Left lung (tissue), 4 donors: ENCODE measurements at regions not wholly inside any gene's neighbourhood (a gene's known extent, or its start where the extent isn't known, plus 50 kb on each side); places are given as distances from the start of the nearest gene placed in this dataset.

ENCODE experiments used
- ATAC-seq: fragments of 200-7000 bp; cut with Tn5 transposase; one replicate; pipeline ENCODE4 v1.9.1; 2020; ENCODE audit warnings: moderate library complexity
- DNase-seq, 4 donors: peaks; one replicate each; pipeline ENCODE4 v3.0.0-alpha.2; 2013 to 2020
- H3K27ac ChIP-seq, 2 donors: fragments of 200-600 bp; sonication (generic) in 1 of 2; one replicate each; pipeline versions ENCODE4 v1.5.0 to v1.8.0; 2020 to 2021
- H3K27me3 ChIP-seq, 2 donors: fragments of 200-600 bp; sonication (generic) in 1 of 2; one replicate each; pipeline versions ENCODE4 v1.5.0 to v1.8.0; 2020 to 2021
- H3K36me3 ChIP-seq, 2 donors: fragments of 200-600 bp; sonication (generic) in 1 of 2; one replicate each; pipeline versions ENCODE4 v1.5.0 to v1.8.0; 2020 to 2021
- H3K4me1 ChIP-seq, 2 donors: fragments of 200-600 bp; one replicate each; pipeline ENCODE4 v1.8.0; 2021
- H3K4me3 ChIP-seq, 2 donors: fragments of 200-600 bp; sonication (generic) in 1 of 2; one replicate each; pipeline versions ENCODE4 v1.5.0 to v1.8.0; 2020 to 2021; ENCODE audit warnings: mild to moderate bottlenecking in 1 of 2
- H3K9me3 ChIP-seq, 2 donors: fragments of 200-600 bp; sonication (generic) in 1 of 2; one replicate each; pipeline versions ENCODE4 v1.5.0 to v1.8.0; 2020 to 2021
- intact Hi-C, 2 donors: fragments of 100-400 bp; cut with DNase I; formaldehyde crosslinking; loops; one replicate each; pipeline versions ENCODE4 v1.11.2 to v1.14.2; 2022
- TF ChIP-seq, protein P1 (sequence below), 2 donors: fragments of 200-600 bp; sonication (generic) in 1 of 2; IDR thresholded peaks; one replicate each; pipeline versions ENCODE4 v1.5.0 to v1.8.0; 2021; ENCODE audit warnings: antibody characterized with exemption in 2 of 2
- donor health status: DM: no; HTN: yes; CAD: no.
- donor health status: DM: no; HTN: no; CAD: no.

DNA sequence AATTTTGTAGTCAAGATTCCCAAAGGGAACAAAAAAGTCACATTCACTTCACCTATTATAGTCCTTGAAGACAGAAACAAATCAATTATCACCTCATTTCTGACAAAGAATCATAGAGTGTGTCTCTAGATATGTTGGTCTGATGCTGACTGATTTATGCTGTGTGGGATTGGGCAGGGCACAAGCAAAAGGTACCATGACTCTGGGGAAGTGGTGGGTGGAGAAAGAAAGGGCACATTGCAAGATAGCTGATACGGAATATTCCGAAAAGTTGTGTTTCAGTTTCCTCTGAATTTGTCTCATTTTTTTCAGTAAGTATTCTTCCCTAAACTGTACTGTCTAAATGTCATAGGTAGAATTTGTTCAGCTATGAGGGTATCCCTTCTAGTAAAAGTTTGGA is 268.0 kb downstream of the MREG start:
- Histone ChIP-seq H3K4me3 (no peak overlapping the region), H3K27me3 (no peaks in the 10 kb centered on the region), H3K4me1 (peaks cover 28 to 41% of the 10 kb centered on the region in 2 donors), H3K27ac (no peak overlapping the region), H3K9me3 (no peaks in the 10 kb centered on the region), H3K36me3 (no peaks in the 10 kb centered on the region)
- TF ChIP-seq, protein P1, sequence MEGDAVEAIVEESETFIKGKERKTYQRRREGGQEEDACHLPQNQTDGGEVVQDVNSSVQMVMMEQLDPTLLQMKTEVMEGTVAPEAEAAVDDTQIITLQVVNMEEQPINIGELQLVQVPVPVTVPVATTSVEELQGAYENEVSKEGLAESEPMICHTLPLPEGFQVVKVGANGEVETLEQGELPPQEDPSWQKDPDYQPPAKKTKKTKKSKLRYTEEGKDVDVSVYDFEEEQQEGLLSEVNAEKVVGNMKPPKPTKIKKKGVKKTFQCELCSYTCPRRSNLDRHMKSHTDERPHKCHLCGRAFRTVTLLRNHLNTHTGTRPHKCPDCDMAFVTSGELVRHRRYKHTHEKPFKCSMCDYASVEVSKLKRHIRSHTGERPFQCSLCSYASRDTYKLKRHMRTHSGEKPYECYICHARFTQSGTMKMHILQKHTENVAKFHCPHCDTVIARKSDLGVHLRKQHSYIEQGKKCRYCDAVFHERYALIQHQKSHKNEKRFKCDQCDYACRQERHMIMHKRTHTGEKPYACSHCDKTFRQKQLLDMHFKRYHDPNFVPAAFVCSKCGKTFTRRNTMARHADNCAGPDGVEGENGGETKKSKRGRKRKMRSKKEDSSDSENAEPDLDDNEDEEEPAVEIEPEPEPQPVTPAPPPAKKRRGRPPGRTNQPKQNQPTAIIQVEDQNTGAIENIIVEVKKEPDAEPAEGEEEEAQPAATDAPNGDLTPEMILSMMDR (IDR thresholded peaks at IDR 0.05): no peak
- no peak for DNase-seq
- no peak for ATAC-seq
- intact Hi-C loops: no loop called here

DNA sequence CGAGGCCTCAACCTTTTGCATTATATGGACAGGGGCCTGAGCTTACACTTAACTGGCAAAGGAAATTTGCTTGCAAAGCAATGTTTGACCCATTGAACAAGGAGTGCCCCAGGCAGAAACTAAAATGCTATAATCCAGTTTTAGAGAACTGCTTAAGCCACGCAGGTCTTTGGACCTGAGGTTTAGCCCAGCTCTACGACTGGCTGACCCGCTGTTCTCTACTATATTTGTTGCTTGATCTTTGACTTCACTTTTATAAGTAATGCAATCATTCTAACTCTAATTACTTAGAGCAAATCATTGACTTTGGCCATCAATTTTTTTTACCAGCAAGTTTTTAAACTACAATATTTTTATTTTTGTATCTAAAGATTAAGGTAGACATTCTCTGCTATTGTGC is 268.8 kb downstream of the MREG start:
- no peak overlapping the region for H3K27ac ChIP-seq
- ATAC-seq (no peak), DNase-seq (no peak)
- TF ChIP-seq, protein P1 (IDR thresholded peaks at IDR 0.05): no peak
- H3K4me3 ChIP-seq: no peak overlapping the region
- H3K27me3 ChIP-seq: no peaks in the 10 kb centered on the region
- H3K4me1 ChIP-seq: peaks cover 21 to 34% of the 10 kb centered on the region in 2 donors
- H3K9me3 ChIP-seq: no peaks in the 10 kb centered on the region
- intact Hi-C loops: no loop called here
- no peaks in the 10 kb centered on the region for H3K36me3 ChIP-seq

DNA sequence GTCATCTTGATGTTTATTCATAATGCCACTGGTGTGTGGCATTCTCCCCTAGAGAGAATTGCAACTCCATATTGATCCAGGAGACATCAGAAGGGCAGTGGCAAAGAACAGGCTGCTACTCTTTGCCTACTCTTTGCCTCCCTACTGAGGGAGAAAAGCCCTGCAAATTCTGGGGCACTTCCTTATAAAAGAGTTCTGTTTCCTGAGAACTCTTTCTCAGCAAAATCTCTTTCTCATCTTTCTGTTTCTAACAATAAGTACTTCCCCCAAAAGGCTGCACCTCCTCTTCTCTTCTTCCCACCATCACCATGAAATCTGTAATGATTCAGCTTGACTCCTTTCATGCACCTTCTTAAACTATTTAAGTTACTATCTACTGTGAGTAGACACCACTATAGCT is 270.3 kb downstream of the MREG start:
- intact Hi-C loops: no loop called here
- Histone ChIP-seq H3K27ac (no peak overlapping the region), H3K4me3 (no peak overlapping the region), H3K4me1 (peaks cover 7 to 22% of the 10 kb centered on the region in 2 donors), H3K36me3 (no peaks in the 10 kb centered on the region), H3K27me3 (no peaks in the 10 kb centered on the region), H3K9me3 (no peaks in the 10 kb centered on the region)
- TF ChIP-seq, protein P1 (IDR thresholded peaks at IDR 0.05): no peak
- DNase-seq: no peak
- no peak for ATAC-seq

DNA sequence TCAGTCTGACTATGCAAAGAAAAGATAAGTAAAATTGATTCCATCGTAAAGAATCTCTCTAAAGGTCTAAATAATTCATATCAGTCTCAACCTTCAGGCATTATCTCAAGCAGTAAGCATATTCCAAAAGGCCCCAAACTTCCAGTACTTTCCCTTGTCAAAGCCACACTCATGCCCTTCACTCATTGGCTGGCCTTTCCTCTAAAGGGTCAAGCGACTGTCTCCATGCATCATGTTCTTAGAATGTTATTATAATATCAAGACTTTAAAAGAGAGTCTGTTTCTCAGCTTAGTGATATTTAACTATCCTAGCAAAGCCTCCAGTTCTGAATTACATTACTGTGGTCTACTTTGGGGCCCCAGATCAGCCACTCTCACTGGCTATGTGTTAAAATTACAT is 271.3 kb downstream of the MREG start:
- intact Hi-C loops: no loop called here
- no peaks in the 10 kb centered on the region for H3K36me3 ChIP-seq
- no peak overlapping the region for H3K4me3 ChIP-seq
- no peaks in the 10 kb centered on the region for H3K9me3 ChIP-seq
- no peak overlapping the region for H3K27ac ChIP-seq
- H3K4me1 ChIP-seq: peaks cover 4 to 18% of the 10 kb centered on the region in 2 donors
- H3K27me3 ChIP-seq: no peaks in the 10 kb centered on the region
- DNase-seq (no peak), ATAC-seq (no peak)
- TF ChIP-seq, protein P1 (IDR thresholded peaks at IDR 0.05): no peak

DNA sequence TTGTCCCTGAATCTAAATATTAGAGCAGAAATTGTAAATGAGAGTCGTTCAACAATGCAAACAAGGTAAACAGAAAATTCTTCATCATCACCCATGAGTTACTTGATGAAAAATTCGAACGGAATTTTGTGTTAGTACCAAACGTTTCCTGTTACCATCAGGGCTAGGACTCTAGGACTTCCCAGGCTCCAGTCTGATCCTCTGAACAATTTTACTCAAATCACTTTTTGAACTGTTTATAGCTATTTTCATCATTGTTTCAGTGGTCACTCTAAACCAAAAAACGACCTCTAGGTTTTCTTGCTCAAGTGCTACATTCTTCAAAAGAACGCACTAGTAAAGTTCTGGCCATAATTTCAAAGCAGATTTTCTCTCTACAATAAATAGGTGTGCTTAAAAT is 273.3 kb downstream of the MREG start:
- no peak for DNase-seq
- Histone ChIP-seq H3K36me3 (no peaks in the 10 kb centered on the region), H3K27ac (no peak overlapping the region), H3K4me1 (peaks cover 0 to 19% of the 10 kb centered on the region in 2 donors), H3K9me3 (no peaks in the 10 kb centered on the region), H3K4me3 (no peak overlapping the region), H3K27me3 (no peaks in the 10 kb centered on the region)
- intact Hi-C loops: no loop called here
- ATAC-seq: no peak
- TF ChIP-seq, protein P1 (IDR thresholded peaks at IDR 0.05): no peak
